D341Med (cell line): ENCODE measurements at regions not wholly inside any gene's neighbourhood (a gene's known extent, or its start where the extent isn't known, plus 50 kb on each side); places are given as distances from the start of the nearest gene placed in this dataset.
"Not testable (repeated sequence)": the region's sequence is repeated elsewhere in the genome, so short reads cannot be mapped to it uniquely, and the experiment has no call there.

Source experiments
- DNase-seq: peaks from one replicate; pipeline ENCODE4 v3.0.0; 2012; ENCODE audit warnings: low spot score

GRCh38 chr7:409339-410281 is 110.0 kb downstream of the PDGFA start:
- no peak for DNase-seq

GRCh38 chr7:410395-410910 is 109.2 kb downstream of the PDGFA start:
- DNase-seq: no peak

GRCh38 chr7:411116-411515 is 108.5 kb downstream of the PDGFA start:
- not testable (repeated sequence) for DNase-seq

GRCh38 chr7:411677-412312 is 107.9 kb downstream of the PDGFA start:
- DNase-seq: no peak

- DNase-seq: no peak
Observed at GRCh38 chr7:412313-412710, 107.3 kb downstream of the PDGFA start.

- no peak for DNase-seq
Observed at GRCh38 chr7:414681-415560, 104.7 kb downstream of the PDGFA start.

- no peak for DNase-seq
Observed at GRCh38 chr7:415646-416525, 103.8 kb downstream of the PDGFA start.

- DNase-seq: no peak
Observed at GRCh38 chr7:416761-417624, 102.7 kb downstream of the PDGFA start.

- DNase-seq: no peak
Observed at GRCh38 chr7:417625-417889, 102.1 kb downstream of the PDGFA start.

GRCh38 chr7:417973-418601 is 101.6 kb downstream of the PDGFA start:
- no peak for DNase-seq

GRCh38 chr7:418636-419280 is 100.9 kb downstream of the PDGFA start:
- no peak for DNase-seq

- no peak for DNase-seq
Observed at GRCh38 chr7:420142-421093, 99.2 kb downstream of the PDGFA start.

- DNase-seq: no peak
Observed at GRCh38 chr7:421136-421991, 98.3 kb downstream of the PDGFA start.

- no peak for DNase-seq
Observed at GRCh38 chr7:422191-422885, 97.3 kb downstream of the PDGFA start.

GRCh38 chr7:422886-423225 is 96.8 kb downstream of the PDGFA start:
- DNase-seq: no peak

- DNase-seq: no peak
Observed at GRCh38 chr7:423312-424260, 96.1 kb downstream of the PDGFA start.
